Endothelial cell of umbilical vein (primary cell): ENCODE measurements at regions not wholly inside any gene's neighbourhood (a gene's known extent, or its start where the extent isn't known, plus 50 kb on each side); places are given as distances from the start of the nearest gene placed in this dataset.

Experiments
- BruUV-seq: library from RNA; stranded (reverse); fragments of 400-500 nt; replicated peaks from 2 replicates; lab custom pipeline; 2021; lab: Mats Ljungman, UMichigan
- CTCF ChIA-PET: fragments of 300-600, 350-600 bp; sonication (Branson Sonifier 250); formaldehyde crosslinking; loops from one replicate; lab custom pipeline; 2021; ENCODE audit warnings: antibody characterized with exemption, inconsistent platforms; lab: Charles Lee
- POLR2A ChIA-PET: fragments of 300-600, 350-600 bp; sonication (Branson Sonifier 250); formaldehyde crosslinking; loops from one replicate; lab custom pipeline; 2021; ENCODE audit warnings: antibody characterized with exemption, inconsistent platforms; lab: Charles Lee
- DNase-seq: peaks from one replicate; pipeline ENCODE4 v3.0.0-alpha.2; 2011; ENCODE audit warnings: low read depth, low spot score
- FAIRE-seq: peaks from 2 replicates; lab custom pipeline; 2011; peaks lifted over from hg19 to GRCh38; lab: Jason Lieb, UNC
- H2AFZ ChIP-seq: 2 replicates; pipeline ENCODE4 v1.6.0; 2012; ENCODE audit warnings: low read depth, low read length, control low read depth, inconsistent platforms
- H3K27ac ChIP-seq: 2 replicates; pipeline ENCODE4 v1.5.1; 2011; ENCODE audit warnings: low read depth, mild to moderate bottlenecking, control low read depth, low read length, moderate library complexity; ENCODE audit not compliant: insufficient read depth
- H3K27me3 ChIP-seq, 2 experiments: 2 replicates each; pipeline versions ENCODE4 v1.6.0 to v1.6.1; 2011; ENCODE audit warnings: low read length in 2 of 2, mixed read lengths in 1 of 2; ENCODE audit not compliant: control insufficient read depth in 2 of 2, insufficient read depth in 2 of 2
- H3K36me3 ChIP-seq, 2 experiments: 2 replicates in 1 of 2; 3 replicates in 1 of 2; pipeline ENCODE4 v1.5.1; 2011; ENCODE audit warnings: low read length in 2 of 2, mild to moderate bottlenecking in 1 of 2, moderate library complexity in 1 of 2; ENCODE audit not compliant: control insufficient read depth in 2 of 2, insufficient read depth in 2 of 2; ENCODE audit errors: extremely low read depth in 1 of 2
- H3K4me1 ChIP-seq: 3 replicates; pipeline ENCODE4 v1.5.1; 2011; ENCODE audit warnings: mild to moderate bottlenecking, low read length; ENCODE audit not compliant: control insufficient read depth, insufficient read depth; ENCODE audit errors: extremely low read depth
- H3K4me2 ChIP-seq: 2 replicates; pipeline ENCODE4 v1.6.1; 2011; ENCODE audit warnings: low read length, control low read depth, mixed read lengths; ENCODE audit not compliant: insufficient read depth
- H3K4me3 ChIP-seq, 3 experiments: fragments of 200-600 bp in 1 of 3; sonication (generic), shearing (Covaris generic) in 1 of 3; replicated peaks in 1 of 3; 2 replicates each; pipeline ENCODE4 v1.5.1; 2011 to 2016; ENCODE audit warnings: control low read depth in 3 of 3, low read length in 3 of 3, mild to moderate bottlenecking in 2 of 3, inconsistent platforms in 1 of 3, low read depth in 1 of 3, moderate library complexity in 1 of 3; ENCODE audit not compliant: insufficient read depth in 1 of 3
- H3K79me2 ChIP-seq: 2 replicates; pipeline ENCODE4 v1.6.0; 2012; ENCODE audit warnings: low read length, inconsistent platforms; ENCODE audit not compliant: control insufficient read depth, insufficient read depth
- H3K9ac ChIP-seq: replicated peaks from 2 replicates; pipeline ENCODE3; 2011; ENCODE audit warnings: low read length, control low read depth; ENCODE audit not compliant: insufficient read depth; ENCODE audit errors: extremely low read depth
- H3K9me1 ChIP-seq: replicated peaks from 3 replicates; pipeline ENCODE4 v1.6.0; 2011; ENCODE audit warnings: mild to moderate bottlenecking, low read length; ENCODE audit not compliant: control insufficient read depth, insufficient read depth; ENCODE audit errors: extremely low read depth
- H3K9me3 ChIP-seq: replicated peaks from 2 replicates; pipeline ENCODE4 v1.5.1; 2012; ENCODE audit warnings: low read length, inconsistent platforms; ENCODE audit not compliant: control insufficient read depth, insufficient read depth
- H4K20me1 ChIP-seq: replicated peaks from 2 replicates; pipeline ENCODE3; 2011; ENCODE audit warnings: mild to moderate bottlenecking, low read length; ENCODE audit not compliant: control insufficient read depth, insufficient read depth; ENCODE audit errors: extremely low read depth
- EZH2 ChIP-seq: IDR thresholded peaks from 2 replicates; pipeline ENCODE4 v1.6.1; 2012; ENCODE audit warnings: borderline replicate concordance, low read depth, mild to moderate bottlenecking, moderate library complexity, low read length, inconsistent platforms; ENCODE audit not compliant: severe bottlenecking
- FOS ChIP-seq: IDR thresholded peaks from 2 replicates; pipeline ENCODE4 v1.6.1; 2011; ENCODE audit warnings: mild to moderate bottlenecking, low read length, moderate library complexity, borderline replicate concordance; ENCODE audit not compliant: insufficient read depth
- GATA2 ChIP-seq: IDR thresholded peaks from 2 replicates; pipeline ENCODE4 v1.7.0; 2011; ENCODE audit warnings: low read depth, mild to moderate bottlenecking, moderate library complexity, mixed read lengths, low read length; ENCODE audit not compliant: insufficient read length, insufficient read depth
- JUN ChIP-seq: IDR thresholded peaks from 2 replicates; pipeline ENCODE4 v1.6.1; 2011; ENCODE audit warnings: borderline replicate concordance, low read depth; ENCODE audit not compliant: insufficient read length, insufficient read depth
- MYC ChIP-seq: IDR thresholded peaks from one replicate; pipeline ENCODE4 v1.6.1; 2011; ENCODE audit warnings: mild to moderate bottlenecking, low read depth, low read length
- POLR2A ChIP-seq: IDR thresholded peaks from 2 replicates; pipeline ENCODE4 v1.6.1; 2012; ENCODE audit warnings: low read depth, mild to moderate bottlenecking, control low read depth, low read length
- POLR2AphosphoS5 ChIP-seq: IDR thresholded peaks from 2 replicates; pipeline ENCODE4 v1.6.1; 2012; ENCODE audit warnings: low read depth, mild to moderate bottlenecking, control low read depth, low read length, moderate library complexity; ENCODE audit not compliant: insufficient read depth
- dilution Hi-C: fragments of 300-500 bp; cut with MboI; formaldehyde crosslinking; loops from one replicate; pipeline ENCODE4 v1.15.0; 2019; ENCODE audit warnings: low sequenced_read_pairs; ENCODE audit not compliant: extremely low pct_ligation_motif_present
- intact Hi-C: fragments of 100-400 bp; cut with micrococcal nuclease; formaldehyde crosslinking; loops from one replicate; pipeline ENCODE4 v1.10.0; 2022
- TF ChIP-seq, protein P1 (sequence below): IDR thresholded peaks from 2 replicates; pipeline ENCODE4 v1.6.1; 2011; ENCODE audit not compliant: insufficient read depth, insufficient read length
- TF ChIP-seq, protein P2 (sequence below), 2 donors: IDR thresholded peaks; 1 replicate in 1 of 2; 2 replicates in 1 of 2; pipeline ENCODE4 v1.5.1; 2011; ENCODE audit warnings: low read length in 2 of 2, mild to moderate bottlenecking in 2 of 2, moderate library complexity in 2 of 2, control low read depth in 1 of 2, inconsistent platforms in 1 of 2, low read depth in 1 of 2; ENCODE audit not compliant: insufficient read depth in 1 of 2; ENCODE audit errors: extremely low read depth in 1 of 2

DNA sequence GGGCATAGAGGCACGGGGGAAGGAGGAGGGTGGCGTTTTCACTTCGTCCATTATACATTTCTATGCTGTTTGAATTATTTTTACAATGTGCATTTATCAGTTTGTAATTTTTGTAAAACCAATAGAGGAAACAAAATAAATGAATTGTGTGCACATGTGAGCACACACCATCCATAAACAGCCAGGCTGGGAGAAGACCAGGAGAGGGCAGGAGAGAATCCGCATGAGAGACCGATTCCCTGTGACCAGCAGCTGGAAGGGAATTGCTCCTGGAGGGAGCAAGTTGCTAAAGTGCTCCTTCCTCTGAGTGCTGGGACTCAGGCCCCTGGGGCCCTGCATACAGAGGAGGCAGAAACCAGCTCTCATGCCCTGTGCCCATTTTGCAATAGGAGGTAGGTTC, 126.0 kb downstream of the ABCC12 start:
- ChIA-PET CTCF (no interaction called here), POLR2A (no interaction called here)
- Histone ChIP-seq H3K9me3 (no peaks in the 10 kb centered on the region), H2AFZ (no peak overlapping the region), H3K9me1 (no peaks in the 10 kb centered on the region), H3K4me1 (no peaks in the 10 kb centered on the region), H3K9ac (no peak overlapping the region), H3K4me3 (no peak overlapping the region), H3K4me2 (no peak overlapping the region), H3K79me2 (no peaks in the 10 kb centered on the region), H3K27ac (no peak overlapping the region), H3K27me3 (no peaks in the 10 kb centered on the region), H3K36me3 (no peaks in the 10 kb centered on the region), H4K20me1 (no peaks in the 10 kb centered on the region)
- FAIRE-seq, result no peak
- DNase-seq, result no peak
- no TSS peak for BruUV-seq
- TF ChIP-seq JUN (no peak), POLR2A (no peak), EZH2 (no peak), MYC (no peak), FOS (no peak), GATA2 (no peak), POLR2AphosphoS5 (no peak)
- TF ChIP-seq, protein P1, sequence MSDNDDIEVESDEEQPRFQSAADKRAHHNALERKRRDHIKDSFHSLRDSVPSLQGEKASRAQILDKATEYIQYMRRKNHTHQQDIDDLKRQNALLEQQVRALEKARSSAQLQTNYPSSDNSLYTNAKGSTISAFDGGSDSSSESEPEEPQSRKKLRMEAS, result no peak
- TF ChIP-seq, protein P2, sequence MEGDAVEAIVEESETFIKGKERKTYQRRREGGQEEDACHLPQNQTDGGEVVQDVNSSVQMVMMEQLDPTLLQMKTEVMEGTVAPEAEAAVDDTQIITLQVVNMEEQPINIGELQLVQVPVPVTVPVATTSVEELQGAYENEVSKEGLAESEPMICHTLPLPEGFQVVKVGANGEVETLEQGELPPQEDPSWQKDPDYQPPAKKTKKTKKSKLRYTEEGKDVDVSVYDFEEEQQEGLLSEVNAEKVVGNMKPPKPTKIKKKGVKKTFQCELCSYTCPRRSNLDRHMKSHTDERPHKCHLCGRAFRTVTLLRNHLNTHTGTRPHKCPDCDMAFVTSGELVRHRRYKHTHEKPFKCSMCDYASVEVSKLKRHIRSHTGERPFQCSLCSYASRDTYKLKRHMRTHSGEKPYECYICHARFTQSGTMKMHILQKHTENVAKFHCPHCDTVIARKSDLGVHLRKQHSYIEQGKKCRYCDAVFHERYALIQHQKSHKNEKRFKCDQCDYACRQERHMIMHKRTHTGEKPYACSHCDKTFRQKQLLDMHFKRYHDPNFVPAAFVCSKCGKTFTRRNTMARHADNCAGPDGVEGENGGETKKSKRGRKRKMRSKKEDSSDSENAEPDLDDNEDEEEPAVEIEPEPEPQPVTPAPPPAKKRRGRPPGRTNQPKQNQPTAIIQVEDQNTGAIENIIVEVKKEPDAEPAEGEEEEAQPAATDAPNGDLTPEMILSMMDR (IDR thresholded peaks at IDR 0.05; ENCODE audit: extremely low read depth in 1 of 2, insufficient read depth in 1 of 2, low read depth in 1 of 2, low read length in 2 of 2), result no peak
- intact Hi-C loops, result no loop called here
- dilution Hi-C loops, result no loop called here
